GM23338 (cell line): ENCODE measurements at regions not wholly inside any gene's neighbourhood (a gene's known extent, or its start where the extent isn't known, plus 50 kb on each side); places are given as distances from the start of the nearest gene placed in this dataset.

Experiments used
- CTCF ChIP-seq, 2 experiments: fragments of 200-600 bp in 1 of 2; sonication (generic) in 1 of 2; conservative IDR thresholded peaks; 2 replicates each; pipeline versions ENCODE4 v1.5.1 to v1.6.1; 2016 to 2017; ENCODE audit warnings: antibody characterized with exemption in 2 of 2, low read depth in 2 of 2, mild to moderate bottlenecking in 2 of 2, moderate library complexity in 1 of 2
- ETS1 ChIP-seq: IDR thresholded peaks from 2 replicates; pipeline ENCODE4 v1.6.1; 2016; ENCODE audit warnings: antibody characterized with exemption
- EZH2 ChIP-seq: fragments of 200-600 bp; sonication (generic); IDR thresholded peaks from one replicate; pipeline ENCODE4 v1.8.0; 2017; ENCODE audit warnings: antibody characterized with exemption, mild to moderate bottlenecking, low read depth; ENCODE audit not compliant: unreplicated experiment
- EZH2phosphoT487 ChIP-seq: fragments of 200-600 bp; sonication (generic); IDR thresholded peaks from one replicate; pipeline ENCODE4 v1.8.1; 2018; ENCODE audit warnings: antibody characterized with exemption; ENCODE audit not compliant: unreplicated experiment

GRCh38 chr6:9437836-9438235 is 977.0 kb downstream of the TFAP2A start:
- TF ChIP-seq CTCF (conservative IDR thresholded peaks at IDR 0.05; ENCODE audit: low read depth in 2 of 2), result no peak
- TF ChIP-seq ETS1, result no peak
- TF ChIP-seq EZH2, result no peak
- TF ChIP-seq EZH2phosphoT487, result no peak
